C4-2B (cell line): ENCODE measurements at regions not wholly inside any gene's neighbourhood (a gene's known extent, or its start where the extent isn't known, plus 50 kb on each side); places are given as distances from the start of the nearest gene placed in this dataset.

ENCODE experiments used
- H3K27ac ChIP-seq: fragments of 450-650 bp; 2 replicates; pipeline ENCODE4 v1.5.1; 2017
- CTCF ChIP-seq: fragments of 450-650 bp; conservative IDR thresholded peaks from 2 replicates; pipeline ENCODE4 v1.5.1; 2017; ENCODE audit warnings: mild to moderate bottlenecking
- ZFX ChIP-seq: fragments of 450-650 bp; IDR thresholded peaks from 2 replicates; pipeline ENCODE4 v1.6.1; 2017

- TF ChIP-seq ZFX = no peak
- TF ChIP-seq CTCF = no peak
Measured at GRCh38 chr12:33654313-33654712, 214.7 kb upstream of the SYT10 start.

GRCh38 chr12:33663000-33663654 is 223.5 kb upstream of the SYT10 start:
- no peak for TF ChIP-seq ZFX
- TF ChIP-seq CTCF = no peak
- no peak overlapping the region for H3K27ac ChIP-seq

More at GRCh38 chr12:33654313-33654712, 214.7 kb upstream of the SYT10 start:
- no peak overlapping the region for H3K27ac ChIP-seq

GRCh38 chr12:33669349-33669748 is 229.7 kb upstream of the SYT10 start:
- no peak overlapping the region for H3K27ac ChIP-seq

GRCh38 chr12:33670284-33670683 is 230.7 kb upstream of the SYT10 start:
- H3K27ac ChIP-seq = no peak overlapping the region
- TF ChIP-seq ZFX (no peak), CTCF (no peak)

More at GRCh38 chr12:33669349-33669748, 229.7 kb upstream of the SYT10 start:
- TF ChIP-seq CTCF = no peak
- TF ChIP-seq ZFX = no peak

GRCh38 chr12:33671676-33672075 is 232.1 kb upstream of the SYT10 start:
- TF ChIP-seq CTCF (no peak), ZFX (no peak)
- no peak overlapping the region for H3K27ac ChIP-seq

GRCh38 chr12:33672836-33673577 is 233.4 kb upstream of the SYT10 start:
- H3K27ac ChIP-seq = no peak overlapping the region
- TF ChIP-seq ZFX (no peak), CTCF (no peak)

- H3K27ac ChIP-seq = no peak overlapping the region
Measured at GRCh38 chr12:33676866-33677265, 237.2 kb upstream of the SYT10 start.

More at GRCh38 chr12:33676866-33677265, 237.2 kb upstream of the SYT10 start:
- TF ChIP-seq CTCF (no peak), ZFX (no peak)
